ENCODE measurements at regions not wholly inside any gene's neighbourhood (a gene's known extent, or its start where the extent isn't known, plus 50 kb on each side); places are given as distances from the start of the nearest gene placed in this dataset.

DNA sequence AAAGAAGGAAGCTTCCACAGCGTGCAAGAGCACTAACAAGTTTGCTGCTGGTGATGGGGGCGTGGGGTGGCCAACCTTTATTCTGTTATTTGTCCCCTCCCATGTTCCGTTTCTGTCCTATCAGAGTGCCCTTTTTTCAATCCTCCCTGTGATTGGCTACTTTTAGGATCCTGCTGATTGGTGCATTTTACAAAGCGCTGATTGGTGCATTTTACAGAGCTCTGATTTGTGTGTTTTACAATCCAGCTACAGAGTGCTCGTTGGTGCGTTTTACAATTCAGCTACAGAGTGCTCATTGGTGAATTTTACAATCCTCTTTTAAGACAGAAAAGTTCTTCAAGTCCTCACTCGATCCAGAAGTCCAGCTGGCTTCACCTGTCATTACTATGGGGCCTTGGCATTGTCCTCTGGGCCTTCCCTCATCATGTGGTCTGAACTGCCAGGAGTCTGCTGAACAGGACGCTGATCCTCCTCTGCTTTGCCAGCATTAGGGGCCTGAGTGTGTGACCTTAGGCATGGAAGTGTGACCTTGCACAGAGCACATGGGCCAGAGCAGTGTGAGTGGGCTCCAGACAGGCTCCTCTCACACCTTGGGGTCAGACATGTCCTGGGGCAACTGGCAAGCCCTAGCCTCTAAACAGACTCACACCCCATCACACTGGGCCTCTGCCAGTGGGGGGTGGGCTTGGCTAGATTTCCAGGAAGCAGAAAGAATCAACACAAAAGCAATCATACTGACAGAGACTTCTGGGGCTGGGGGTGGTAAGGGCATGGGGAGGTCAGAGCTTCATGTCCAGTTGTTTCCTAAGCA is 167.4 kb downstream of the PTPN20 start:
- DNase-seq, result no peak

DNA sequence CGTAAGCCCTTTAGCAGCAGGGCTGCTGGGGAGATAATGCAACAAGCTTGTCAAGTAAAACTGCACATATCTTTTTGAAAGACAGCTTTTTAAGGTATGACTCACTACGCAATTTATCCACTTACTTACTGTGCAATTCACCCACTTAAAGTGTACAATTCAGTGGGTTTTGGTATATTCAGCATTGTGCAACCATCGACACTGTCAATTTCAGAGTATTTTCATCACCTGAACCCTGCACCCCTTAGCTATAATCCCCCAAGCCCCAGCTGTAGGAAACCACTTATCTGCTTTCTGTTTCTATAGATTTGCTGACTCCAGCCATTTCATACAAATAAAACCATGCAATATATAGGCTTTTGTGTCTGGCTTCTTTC is 168.0 kb downstream of the PTPN20 start:
- DNase-seq, result no peak

DNA sequence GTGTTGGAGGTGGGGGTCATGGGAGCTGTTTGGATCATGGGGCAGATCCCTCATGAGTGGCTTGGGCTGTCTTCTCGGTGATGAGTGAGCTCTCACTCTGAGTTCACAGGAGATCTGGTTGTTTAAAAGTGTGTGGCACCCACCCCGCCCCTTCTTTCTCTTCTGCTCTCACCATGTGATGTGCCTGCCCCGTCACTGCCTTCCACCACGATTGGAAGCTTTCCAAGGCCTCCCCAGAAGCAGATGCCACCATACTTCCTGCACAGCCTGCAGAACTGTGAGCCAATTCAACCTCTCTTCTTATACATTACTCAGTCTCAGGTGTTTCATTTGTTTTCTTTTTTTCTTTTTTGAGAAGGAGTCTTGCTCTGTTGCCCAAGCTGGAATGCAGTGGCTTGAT is 170.0 kb downstream of the PTPN20 start:
- DNase-seq, result no peak

DNA sequence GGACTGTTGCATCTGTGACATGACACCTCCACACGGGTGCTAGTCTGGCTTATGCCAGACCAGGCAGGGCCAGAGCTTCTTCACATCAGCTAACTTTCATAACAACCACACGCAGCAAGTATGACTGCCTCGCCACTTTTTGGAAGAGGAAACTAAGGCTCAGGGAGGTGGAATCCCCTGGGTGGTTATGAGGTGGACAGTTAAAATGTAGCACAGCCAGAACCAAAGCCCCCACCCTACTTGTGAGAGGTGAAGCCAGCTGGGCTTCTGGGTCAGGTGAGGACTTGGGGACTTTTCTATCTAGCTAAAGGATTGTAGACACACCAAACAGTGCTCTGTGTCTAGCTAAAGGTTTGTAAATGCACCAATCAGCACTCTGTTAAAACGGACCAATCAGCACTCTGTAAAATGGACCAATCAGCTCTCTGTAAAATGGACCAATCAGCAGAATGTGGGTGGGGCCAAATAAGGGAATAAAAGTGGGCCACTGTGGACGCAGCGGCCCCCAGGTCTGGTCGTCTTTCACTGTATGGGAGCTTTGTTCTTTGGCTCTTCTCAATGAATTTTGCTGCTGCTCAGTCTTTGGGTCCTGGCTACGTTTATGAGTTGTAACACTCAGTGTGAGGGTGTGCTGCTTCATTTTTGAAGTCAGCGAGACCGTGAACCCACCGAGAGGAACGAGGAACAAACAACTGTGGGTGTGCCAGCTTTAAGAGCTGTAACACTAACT is 171.0 kb downstream of the PTPN20 start:
- no peak for DNase-seq

DNA sequence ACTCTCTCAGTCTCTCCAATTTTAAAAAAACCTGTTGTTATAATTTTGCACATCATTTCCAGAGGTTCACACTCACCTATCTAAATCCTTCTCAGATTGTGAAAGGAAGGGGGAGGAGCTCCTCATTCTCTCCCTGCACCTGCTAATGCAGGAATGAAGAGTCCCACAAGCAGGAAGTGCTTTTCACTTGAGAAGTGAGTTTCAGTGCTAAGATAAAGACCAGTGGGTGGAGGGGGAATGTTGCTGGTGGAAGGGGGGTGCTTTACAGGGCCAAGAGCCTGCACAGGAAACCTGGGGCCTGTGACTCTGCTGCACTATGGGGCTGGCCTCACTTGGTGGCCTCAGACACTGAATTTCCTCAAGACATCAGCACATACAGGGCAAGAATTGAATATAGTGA is 176.4 kb downstream of the PTPN20 start:
- DNase-seq, result no peak

DNA sequence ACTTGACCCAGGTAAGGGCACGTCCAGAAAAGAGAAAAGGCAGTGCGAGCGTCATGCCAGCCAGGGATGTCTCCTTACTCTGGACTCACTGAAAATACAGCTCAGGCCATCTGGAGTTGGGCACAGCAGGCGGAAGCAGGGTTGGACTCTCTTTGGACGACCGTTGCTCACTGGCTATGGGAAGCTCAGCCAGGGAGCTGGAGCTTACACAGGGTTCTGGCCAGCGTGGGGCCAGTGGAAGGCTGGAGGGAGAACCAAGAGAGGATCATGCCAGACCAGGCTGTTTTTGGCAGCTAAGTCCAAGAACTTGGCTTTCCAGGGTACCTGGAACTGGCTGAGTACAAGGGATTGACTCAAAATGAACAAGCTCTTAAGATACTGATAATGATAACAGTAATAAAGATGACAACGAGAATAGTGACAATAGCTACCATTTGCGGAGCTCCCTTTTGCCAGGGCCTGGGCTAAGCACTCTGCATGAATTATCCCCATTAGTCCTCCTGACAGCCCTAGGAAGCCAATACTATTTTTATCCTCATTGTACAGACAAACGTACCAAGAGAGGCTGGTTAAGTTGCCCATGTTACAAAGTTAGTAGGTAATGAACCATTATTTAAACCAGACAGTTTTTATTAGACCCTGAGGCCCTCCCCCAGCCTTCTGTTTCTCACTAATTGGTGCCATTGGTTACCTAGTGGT is 177.6 kb downstream of the PTPN20 start:
- DNase-seq, result no peak

DNA sequence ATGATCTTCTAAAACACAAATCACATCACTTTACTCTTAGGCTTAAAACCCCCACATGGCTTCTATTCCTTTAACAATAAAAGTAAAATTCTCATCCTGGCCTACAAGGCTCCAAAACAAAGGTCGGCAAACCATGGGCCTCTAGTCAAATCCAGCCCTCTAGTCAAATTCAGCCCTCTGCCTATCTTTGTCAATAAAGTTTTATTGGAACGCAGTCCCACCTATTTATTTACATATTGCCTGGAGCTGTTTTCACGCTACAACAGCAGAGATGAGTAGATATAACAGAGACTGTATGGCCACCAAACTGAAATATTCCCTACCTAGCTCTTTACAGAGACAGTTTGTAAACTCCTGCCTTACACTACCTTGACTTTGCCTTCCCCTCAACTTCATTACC is 178.8 kb downstream of the PTPN20 start:
- no peak for DNase-seq

DNA sequence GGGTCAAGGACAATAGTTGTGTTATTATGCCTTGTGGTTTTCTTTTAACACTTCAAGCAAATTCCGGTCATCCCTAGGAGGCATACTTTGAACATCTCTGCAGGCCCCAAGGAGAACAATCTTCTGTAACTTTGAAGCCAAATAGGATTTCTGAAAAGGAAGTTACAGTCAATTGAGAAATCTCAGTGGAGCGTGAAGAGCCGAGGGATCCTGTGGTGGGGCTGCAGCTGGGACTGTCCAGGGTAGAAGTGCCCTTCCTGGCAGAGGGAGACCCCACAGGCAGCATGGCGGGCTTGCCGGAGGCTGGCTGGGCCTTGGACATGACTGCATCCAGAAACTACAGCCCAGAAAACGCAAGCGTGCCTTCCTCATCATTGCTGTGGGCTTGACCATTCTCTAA is 179.7 kb downstream of the PTPN20 start:
- no peak for DNase-seq

DNA sequence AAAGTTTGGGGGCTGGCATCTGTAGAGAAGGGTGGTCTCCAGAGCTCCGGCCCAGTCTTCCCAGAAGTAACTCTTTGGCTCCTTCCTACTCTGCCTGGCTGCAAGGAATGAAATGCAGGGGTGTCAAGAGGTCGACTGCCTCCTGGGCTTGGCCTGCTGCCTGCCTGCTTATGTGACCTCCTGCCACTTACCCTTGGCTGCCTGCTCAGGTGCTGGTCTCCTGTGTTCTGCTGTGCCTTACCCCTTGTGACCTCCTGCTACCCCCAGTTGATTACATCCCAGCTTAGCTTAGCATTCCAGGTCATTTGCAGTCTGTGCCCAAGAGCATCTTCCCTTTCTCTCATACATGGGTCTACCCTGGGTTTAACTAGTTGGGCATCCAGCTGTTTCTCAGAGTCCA is 180.2 kb downstream of the PTPN20 start:
- no peak for DNase-seq

DNA sequence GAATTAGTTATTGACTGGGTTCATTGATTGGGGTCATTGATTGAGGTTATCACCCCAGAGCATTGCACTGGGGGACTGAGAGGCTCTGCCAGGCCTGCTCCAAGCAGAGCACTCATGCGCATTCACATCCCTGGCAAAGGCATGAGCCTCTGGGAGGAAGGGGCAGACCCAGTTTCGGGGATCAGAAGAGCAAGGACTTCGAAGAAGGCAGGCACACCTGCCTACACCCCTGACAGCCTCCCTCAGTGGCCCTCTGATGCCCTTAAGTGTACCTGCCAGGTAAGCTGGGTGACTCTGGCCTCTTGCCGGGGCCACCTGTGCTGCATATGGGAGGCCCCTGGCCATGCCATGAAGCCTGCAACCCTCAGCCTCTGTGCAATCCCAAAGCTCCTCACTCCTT is 181.1 kb downstream of the PTPN20 start:
- no peak for DNase-seq

DNA sequence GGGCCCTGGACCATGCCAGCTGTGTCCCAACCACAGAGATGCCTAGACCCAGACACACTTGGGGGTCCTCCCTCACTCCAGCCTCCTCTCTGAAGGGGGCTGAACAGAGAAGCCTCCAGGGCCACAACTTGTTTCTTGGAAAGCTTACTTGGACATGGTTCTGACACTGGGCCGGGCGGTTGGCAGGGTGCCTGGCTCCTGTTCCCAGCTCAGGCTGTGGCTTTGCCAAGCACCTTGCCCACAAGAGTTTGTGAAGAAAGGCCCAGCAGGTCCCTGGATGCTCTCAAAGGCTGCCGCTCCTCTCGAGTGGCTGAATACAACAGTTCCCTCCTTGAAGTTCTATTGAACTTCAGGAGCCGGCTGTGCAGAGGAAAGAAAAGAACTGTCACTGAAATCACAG is 181.6 kb downstream of the PTPN20 start:
- DNase-seq, result no peak

DNA sequence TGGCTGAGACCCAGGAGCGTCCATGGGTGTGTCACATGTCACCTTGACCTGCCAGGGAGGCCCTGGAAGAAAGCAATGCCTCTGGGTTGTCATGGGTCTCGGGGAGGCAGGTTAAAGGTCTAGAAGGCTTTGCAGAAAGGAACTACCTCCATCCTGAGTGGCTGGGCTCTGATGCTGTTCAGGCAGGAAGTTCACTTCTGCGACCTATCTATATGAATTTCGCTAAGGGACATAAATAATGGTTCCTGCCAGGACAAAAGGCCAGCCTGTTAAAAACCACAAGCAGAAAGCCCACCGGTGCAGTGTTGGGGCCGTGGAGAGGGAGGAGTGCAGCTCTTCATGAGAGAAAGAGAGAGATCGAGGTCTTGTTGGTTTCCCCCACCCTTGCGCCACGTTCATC is 182.9 kb downstream of the PTPN20 start:
- DNase-seq, result no peak

DNA sequence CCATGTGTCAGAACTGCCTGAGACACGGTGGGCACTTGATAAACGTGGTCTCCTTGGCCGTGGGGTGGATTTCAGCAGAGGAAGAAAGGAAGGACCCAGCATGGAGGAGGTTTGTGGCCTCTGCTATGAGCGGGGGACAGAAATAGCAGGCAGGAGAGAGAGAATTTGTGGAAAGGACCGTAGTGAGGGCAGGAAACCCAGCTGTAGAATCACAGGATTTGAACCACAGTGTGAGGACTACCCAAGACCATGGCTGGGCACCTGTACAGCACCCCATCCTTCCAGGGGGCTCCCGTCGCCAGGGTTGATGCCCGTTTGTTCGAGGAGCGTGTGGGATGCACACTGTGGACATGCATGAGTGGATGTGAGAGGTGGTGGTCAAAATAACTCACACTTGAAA is 183.4 kb downstream of the PTPN20 start:
- no peak for DNase-seq

DNA sequence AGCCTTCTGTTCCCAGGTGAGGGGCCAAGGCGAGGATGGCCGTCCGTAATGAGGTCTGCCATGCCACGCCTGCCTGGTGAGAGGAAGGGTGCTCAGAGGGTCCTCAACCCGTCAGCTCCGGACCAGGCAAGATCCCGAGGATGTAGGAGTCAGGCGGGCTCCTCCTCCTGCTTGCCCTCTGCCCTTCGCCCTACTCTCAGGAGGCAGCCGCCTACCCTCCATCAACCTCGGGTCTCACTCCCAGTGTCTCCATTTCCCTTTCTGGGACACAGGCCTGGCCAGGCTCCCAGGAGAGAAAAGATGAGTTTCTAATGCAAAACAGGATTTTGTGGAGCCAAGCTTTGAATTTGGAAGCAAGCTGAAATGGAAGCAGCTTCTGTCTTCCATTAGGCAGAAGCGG is 184.0 kb downstream of the PTPN20 start:
- no peak for DNase-seq

DNA sequence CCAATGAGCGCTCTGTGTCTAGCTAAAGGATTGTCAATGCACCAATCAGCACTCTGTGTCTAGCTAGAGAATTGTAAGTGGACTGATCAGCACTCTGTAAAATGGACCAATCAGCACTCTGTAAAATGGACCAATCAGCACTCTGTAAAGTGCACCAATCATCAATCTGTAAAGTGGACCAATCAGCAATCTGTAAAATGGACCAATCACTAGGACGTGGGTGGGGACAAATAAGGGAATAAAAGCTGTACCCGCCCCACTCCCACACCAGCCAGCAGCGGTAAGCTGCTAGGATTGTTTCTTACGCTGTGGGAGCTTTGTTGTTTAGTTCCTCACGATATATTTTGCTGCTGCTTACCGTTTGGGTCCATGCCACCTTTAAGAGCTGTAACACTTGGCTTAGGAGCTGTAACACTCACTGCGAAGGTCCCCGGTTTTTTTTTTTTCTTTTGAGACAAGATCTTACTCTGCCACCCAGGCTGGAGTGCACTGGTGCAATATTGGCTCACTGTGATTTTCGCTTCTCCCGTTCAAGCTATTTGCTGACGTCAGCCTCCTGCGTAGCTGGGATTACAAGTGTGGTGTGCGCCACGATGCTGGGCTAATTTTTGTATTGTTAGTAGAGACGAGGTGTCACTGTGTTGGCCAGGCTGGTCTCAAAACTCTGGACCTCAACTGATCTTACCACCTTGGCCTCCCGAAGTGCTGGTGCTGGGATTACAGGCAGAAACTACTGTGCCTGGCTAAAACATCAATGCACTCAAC is 184.8 kb downstream of the PTPN20 start:
- no peak for DNase-seq

DNA sequence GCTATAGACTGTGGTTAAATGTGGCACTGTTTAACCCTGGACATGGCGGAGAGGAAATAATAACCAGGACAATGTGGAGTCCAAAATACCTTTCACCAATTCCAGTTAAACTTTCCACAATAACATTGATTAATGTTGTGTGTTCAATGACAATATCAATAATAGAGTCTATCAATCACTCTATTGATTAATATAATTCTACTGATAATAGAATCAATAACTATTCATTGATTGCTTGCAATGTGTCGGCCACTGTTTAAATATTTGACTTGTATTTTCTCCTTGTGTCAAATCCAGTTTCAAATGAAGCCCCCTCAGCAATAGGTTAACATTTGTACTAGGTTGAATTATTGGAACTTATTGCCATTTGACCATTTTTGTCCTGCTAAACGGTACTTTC is 187.0 kb downstream of the PTPN20 start:
- DNase-seq, result no peak

DNA sequence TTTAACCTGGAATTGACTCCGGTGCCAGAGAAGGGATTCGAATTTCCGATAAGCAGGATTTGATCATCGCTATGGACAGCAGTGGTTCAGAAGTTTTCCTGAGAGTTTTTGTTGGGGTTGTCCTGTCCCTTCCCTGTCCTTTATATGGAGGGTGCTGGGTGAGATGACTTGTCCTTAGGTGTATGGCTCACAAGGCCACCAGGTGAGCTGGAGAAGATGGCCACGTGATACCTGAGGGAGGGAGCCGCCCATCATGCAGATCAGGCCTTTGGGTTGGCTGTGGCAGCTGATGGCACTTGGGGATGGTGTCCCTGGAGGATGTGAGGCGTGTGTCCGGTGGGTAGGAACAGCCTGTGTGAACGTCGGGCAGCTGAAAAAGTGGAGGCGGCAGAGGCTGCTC is 187.7 kb downstream of the PTPN20 start:
- DNase-seq, result no peak

DNA sequence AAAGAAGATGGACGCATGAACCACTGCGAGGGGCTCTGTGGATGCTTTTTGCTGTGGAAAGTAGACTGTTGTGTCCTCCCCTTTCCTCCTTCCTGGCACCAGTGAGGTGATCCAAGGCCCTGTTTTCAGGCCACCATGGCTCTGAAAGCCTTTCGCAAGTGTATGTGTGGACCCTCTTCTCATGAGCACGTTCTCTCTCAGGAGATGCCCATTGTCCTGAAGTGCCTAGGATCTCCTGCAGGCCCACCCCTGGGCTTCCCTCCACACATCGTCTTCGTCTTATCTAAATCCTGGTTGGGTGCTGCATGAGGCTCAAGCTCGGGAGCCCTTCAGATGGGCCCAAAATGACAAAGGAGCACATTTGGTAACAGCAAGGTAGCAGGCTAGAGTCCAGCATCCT is 188.2 kb downstream of the PTPN20 start:
- DNase-seq, result no peak

DNA sequence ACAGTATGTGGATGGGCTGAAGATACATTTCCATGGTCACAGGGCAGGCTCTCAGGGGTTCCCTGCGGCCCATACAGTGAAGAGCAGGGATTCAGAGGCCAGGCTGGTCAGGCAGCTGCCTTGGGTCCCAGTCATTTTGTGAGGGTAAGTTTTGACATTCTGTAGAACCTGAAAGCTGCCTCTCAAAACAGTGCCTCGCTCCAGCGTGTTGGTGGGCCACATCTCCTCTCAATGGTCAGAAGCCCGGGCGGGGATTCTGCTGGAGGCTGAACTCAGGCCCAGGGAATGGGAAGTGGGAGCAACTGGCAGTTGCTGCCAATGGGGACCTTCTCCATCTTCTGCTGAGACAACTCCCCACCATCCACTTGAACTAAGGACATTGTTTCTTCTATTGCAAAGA is 190.0 kb downstream of the PTPN20 start:
- no peak for DNase-seq

DNA sequence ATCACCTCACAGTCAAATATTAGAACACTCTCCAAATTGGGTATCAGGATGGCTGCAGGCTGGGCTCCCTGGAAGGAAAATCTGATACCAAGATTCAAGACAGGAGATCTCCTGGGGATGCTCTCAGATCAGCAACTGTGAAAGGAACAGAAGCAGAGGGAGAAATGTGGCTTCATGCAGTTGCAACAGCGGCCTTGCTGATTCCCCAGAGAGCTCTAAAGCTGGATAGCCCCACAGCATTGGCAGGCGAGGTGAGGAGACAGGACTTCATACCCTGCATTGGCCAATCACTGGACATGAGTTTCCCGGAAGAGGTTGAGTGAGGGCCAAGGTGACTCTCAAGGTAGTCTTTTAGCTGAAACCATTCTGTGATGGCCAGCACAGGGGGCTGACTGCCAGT is 190.6 kb downstream of the PTPN20 start:
- DNase-seq, result no peak

DNA sequence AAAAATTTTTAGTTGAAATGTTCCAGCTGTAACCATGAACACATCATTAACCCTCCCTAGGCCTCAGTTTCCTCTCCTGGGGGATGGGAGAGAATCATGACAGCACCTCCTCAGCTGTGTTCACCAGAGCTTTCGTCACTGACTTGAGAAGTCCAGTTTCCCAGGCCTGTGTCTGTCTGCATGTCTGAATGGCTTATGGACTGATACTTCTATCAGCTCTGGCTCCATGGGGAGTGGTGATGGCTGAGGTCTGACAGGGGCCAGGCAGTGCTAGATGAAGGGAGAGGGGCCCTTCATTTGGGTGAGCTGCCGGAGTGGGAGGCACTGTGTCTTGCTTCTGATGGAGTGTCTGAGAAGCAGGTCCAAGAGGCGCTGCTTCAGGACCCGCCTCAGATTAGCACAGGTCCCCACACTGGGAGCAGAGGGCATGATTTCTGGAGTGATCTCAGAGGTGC is 192.9 kb downstream of the PTPN20 start:
- no peak for DNase-seq

DNA sequence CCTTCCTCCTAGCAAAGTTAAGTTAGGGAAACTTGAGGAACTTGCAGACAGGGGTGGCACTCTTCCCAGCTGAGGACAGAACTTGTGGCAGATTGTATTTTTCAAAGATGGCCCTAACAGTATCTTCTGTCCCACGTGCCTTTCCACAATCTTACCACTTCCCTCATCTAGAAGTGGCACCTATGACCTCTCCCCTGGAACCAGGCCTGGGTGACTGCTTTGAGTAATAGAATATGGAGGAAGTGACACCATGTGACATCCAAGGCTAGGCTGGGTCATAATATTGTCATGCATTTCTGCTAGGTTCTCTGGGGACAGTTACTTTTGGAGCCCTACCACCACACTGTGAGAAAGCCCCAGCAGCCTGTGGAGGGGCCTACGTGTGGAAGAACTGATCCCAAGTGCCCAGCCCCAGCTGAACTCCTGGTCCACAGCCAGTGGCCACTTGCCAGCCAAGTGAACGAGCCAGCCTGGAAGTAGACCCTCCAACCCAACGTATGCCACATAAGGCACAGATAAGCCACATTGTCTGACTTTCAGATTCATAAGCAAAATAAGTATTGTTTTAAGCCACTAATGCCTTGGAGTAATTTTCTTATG is 193.7 kb downstream of the PTPN20 start:
- DNase-seq, result no peak
